ENCODE measurements at regions not wholly inside any gene's neighbourhood (a gene's known extent, or its start where the extent isn't known, plus 50 kb on each side); places are given as distances from the start of the nearest gene placed in this dataset.

GRCh38 chr2:223414646-223415045, 187.5 kb downstream of the SCG2 start:
- POLR2A ChIA-PET (ENCODE audit: partially characterized antibody), result no interaction called here
- Histone ChIP-seq H2BK12ac (ENCODE audit: low read depth, low read length) (no peak overlapping the region), H3K9me3 (ENCODE audit: insufficient read depth in 2 of 2, low read depth in 1 of 2, low read length in 1 of 2) (no peaks in the 10 kb centered on the region), H4K8ac (ENCODE audit: extremely low read depth, insufficient read depth, low read length) (no peak overlapping the region), H2AFZ (ENCODE audit: low read length) (no peak overlapping the region), H3K4me3 (ENCODE audit: extremely low read depth in 1 of 4, insufficient read depth in 2 of 4, low read depth in 3 of 4, low read length in 4 of 4) (no peak overlapping the region), H3K36me3 (ENCODE audit: control insufficient read depth in 2 of 4, insufficient read depth in 4 of 4, low read length in 3 of 4) (no peaks in the 10 kb centered on the region), H2BK120ac (replicated peaks; ENCODE audit: low read depth, low read length) (no peak overlapping the region), H3K27ac (ENCODE audit: low read depth, low read length) (no peak overlapping the region), H3K4ac (replicated peaks; ENCODE audit: insufficient read length, low read depth, low read length) (no peak overlapping the region), H4K91ac (replicated peaks; ENCODE audit: insufficient read length, low read length) (no peak overlapping the region), H3K56ac (replicated peaks; ENCODE audit: insufficient read length, low read depth, low read length) (no peak overlapping the region), H3K79me1 (ENCODE audit: low read depth, low read length) (no peaks in the 10 kb centered on the region), H3K23ac (ENCODE audit: insufficient read length) (no peak overlapping the region), H3K14ac (ENCODE audit: insufficient read length) (no peak overlapping the region), H2BK5ac (ENCODE audit: low read depth, low read length) (no peak overlapping the region), H3K23me2 (ENCODE audit: low read depth, low read length) (no peaks in the 10 kb centered on the region), H3K4me1 (replicated peaks in 1 of 4; ENCODE audit: control insufficient read depth in 3 of 4, insufficient read depth in 4 of 4, low read length in 3 of 4) (no peaks in the 10 kb centered on the region), H3K18ac (ENCODE audit: extremely low read depth, low read length) (no peak overlapping the region), H3K27me3 (replicated peaks in 1 of 4; ENCODE audit: control insufficient read depth in 3 of 4, extremely low read depth in 1 of 4, insufficient read depth in 3 of 4, low read length in 3 of 4) (no peaks in the 10 kb centered on the region), H4K20me1 (replicated peaks in 1 of 2; ENCODE audit: control insufficient read depth in 1 of 2, insufficient read depth in 2 of 2, low read length in 2 of 2) (no peaks in the 10 kb centered on the region), H4K5ac (ENCODE audit: insufficient read length, low read depth, low read length) (no peak overlapping the region), H2BK20ac (ENCODE audit: low read length) (no peak overlapping the region), H2BK15ac (ENCODE audit: low read length) (no peak overlapping the region), H3K9ac (replicated peaks in 1 of 4; ENCODE audit: extremely low read depth in 1 of 4, low read depth in 3 of 4, low read length in 3 of 4) (no peak overlapping the region), H2AK5ac (ENCODE audit: low read depth, low read length) (no peak overlapping the region), H3K79me2 (ENCODE audit: control insufficient read depth in 1 of 2, insufficient read depth in 2 of 2, low read length in 2 of 2) (no peaks in the 10 kb centered on the region), H3K4me2 (ENCODE audit: insufficient read depth in 1 of 2, low read depth in 2 of 2, low read length in 2 of 2) (no peak overlapping the region)
- WGBS, 2 experiments (ENCODE audit: extremely low coverage in 1 of 2, insufficient coverage in 1 of 2, insufficient read length in 1 of 2, insufficient replicate concordance in 2 of 2, low coverage in 1 of 2, low lambda C conversion rate in 2 of 2, missing lambda C conversion rate in 1 of 2), result no CpG with 5 or more reads among the region's 2 CpGs
- CTCF ChIA-PET (ENCODE audit: partially characterized antibody), result no interaction called here
- TF ChIP-seq SP2 (IDR thresholded peaks at IDR 0.05; ENCODE audit: low read length) (no peak), CTBP2 (IDR thresholded peaks at IDR 0.05; ENCODE audit: borderline replicate concordance, insufficient read depth, insufficient read length, low read length) (no peak), SUZ12 (IDR thresholded peaks at IDR 0.05; ENCODE audit: low read length) (no peak), POU5F1 (IDR thresholded peaks at IDR 0.05; ENCODE audit: low read depth, low read length) (no peak), BACH1 (IDR thresholded peaks at IDR 0.05; ENCODE audit: low read length) (no peak), RNF2 (IDR thresholded peaks at IDR 0.05; ENCODE audit: borderline replicate concordance, low read depth, low read length, missing control alignments, poor library complexity, severe bottlenecking) (no peak), POLR2A (IDR thresholded peaks at IDR 0.05; ENCODE audit: control extremely low read depth in 1 of 2, low read depth in 2 of 2, low read length in 2 of 2) (no peak), CBX5 (IDR thresholded peaks at IDR 0.05; ENCODE audit: low read depth, low read length) (no peak), EP300 (IDR thresholded peaks at IDR 0.05; ENCODE audit: borderline replicate concordance in 1 of 2, low read depth in 2 of 2, low read length in 2 of 2) (no peak), TAF1 (IDR thresholded peaks at IDR 0.05; ENCODE audit: low read depth, low read length) (no peak), POLR2AphosphoS5 (IDR thresholded peaks at IDR 0.05; ENCODE audit: low read depth, low read length) (no peak), RBBP5 (IDR thresholded peaks at IDR 0.05; ENCODE audit: borderline replicate concordance, low read depth, low read length) (no peak)
- FAIRE-seq (no peak), DNase-seq (ENCODE audit: low read depth in 1 of 2, low spot score in 2 of 2) (no peak)

All from H1 (cell line).